Ovary (tissue), 3 donors: ENCODE measurements at regions not wholly inside any gene's neighbourhood (a gene's known extent, or its start where the extent isn't known, plus 50 kb on each side); places are given as distances from the start of the nearest gene placed in this dataset.

Experiments used
- EP300 ChIP-seq: sonication (generic); formaldehyde crosslinking; IDR thresholded peaks from one replicate; pipeline ENCODE4 v1.6.1; 2017; ENCODE audit warnings: antibody characterized with exemption
- POLR2A ChIP-seq: fragments of 450-650 bp; IDR thresholded peaks from one replicate; pipeline ENCODE4 v1.6.1; 2017; ENCODE audit warnings: antibody characterized with exemption, mild to moderate bottlenecking, moderate library complexity
- TF ChIP-seq, protein P1 (sequence below), 3 donors: fragments of 450-650 bp in 2 of 3; fragments of 200-600 bp in 1 of 3; IDR thresholded peaks; one replicate each; pipeline versions ENCODE4 v1.5.1 to v1.8.0; 2016 to 2022; ENCODE audit warnings: antibody characterized with exemption in 3 of 3, mild to moderate bottlenecking in 1 of 3
- donor health status: DM: no; HTN: no; CAD: no.

DNA sequence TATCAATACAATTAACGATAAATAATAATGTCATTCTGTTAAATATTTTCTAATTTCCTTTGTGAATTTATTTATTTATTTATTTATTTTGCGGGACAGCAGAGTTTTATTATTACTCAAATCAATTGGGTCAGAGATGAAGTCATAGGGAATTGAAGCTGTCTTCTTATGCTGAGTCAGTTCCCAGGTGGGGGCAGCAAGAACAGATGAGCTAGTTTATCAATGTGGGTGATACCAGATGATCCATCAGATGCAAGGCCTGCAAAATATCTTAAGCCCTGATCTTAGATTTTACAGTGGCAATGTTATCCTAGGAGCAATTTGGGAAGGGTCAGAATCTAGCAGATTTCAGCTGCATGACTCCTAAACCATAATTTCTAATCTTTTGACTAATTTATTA, 1050.3 kb downstream of the OTOL1 start:
- TF ChIP-seq, protein P1, sequence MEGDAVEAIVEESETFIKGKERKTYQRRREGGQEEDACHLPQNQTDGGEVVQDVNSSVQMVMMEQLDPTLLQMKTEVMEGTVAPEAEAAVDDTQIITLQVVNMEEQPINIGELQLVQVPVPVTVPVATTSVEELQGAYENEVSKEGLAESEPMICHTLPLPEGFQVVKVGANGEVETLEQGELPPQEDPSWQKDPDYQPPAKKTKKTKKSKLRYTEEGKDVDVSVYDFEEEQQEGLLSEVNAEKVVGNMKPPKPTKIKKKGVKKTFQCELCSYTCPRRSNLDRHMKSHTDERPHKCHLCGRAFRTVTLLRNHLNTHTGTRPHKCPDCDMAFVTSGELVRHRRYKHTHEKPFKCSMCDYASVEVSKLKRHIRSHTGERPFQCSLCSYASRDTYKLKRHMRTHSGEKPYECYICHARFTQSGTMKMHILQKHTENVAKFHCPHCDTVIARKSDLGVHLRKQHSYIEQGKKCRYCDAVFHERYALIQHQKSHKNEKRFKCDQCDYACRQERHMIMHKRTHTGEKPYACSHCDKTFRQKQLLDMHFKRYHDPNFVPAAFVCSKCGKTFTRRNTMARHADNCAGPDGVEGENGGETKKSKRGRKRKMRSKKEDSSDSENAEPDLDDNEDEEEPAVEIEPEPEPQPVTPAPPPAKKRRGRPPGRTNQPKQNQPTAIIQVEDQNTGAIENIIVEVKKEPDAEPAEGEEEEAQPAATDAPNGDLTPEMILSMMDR (IDR thresholded peaks at IDR 0.05): no peak
- no peak for TF ChIP-seq EP300
- no peak for TF ChIP-seq POLR2A
